Adrenal gland (tissue), 9 donors: ENCODE measurements at regions not wholly inside any gene's neighbourhood (a gene's known extent, or its start where the extent isn't known, plus 50 kb on each side); places are given as distances from the start of the nearest gene placed in this dataset.
"Not testable (repeated sequence)": the region's sequence is repeated elsewhere in the genome, so short reads cannot be mapped to it uniquely, and the experiment has no call there.

Source experiments
- DNase-seq, 7 donors: peaks; one replicate each; pipeline ENCODE4 v3.0.0-alpha.2; 2019 to 2020
- H3K27ac ChIP-seq, 5 donors: fragments of 200-600 bp; sonication (generic) in 4 of 5; 1 replicate in 3 of 5; 2 replicates in 2 of 5; pipeline versions ENCODE4 v1.5.1 to v1.8.0; 2016 to 2020; ENCODE audit warnings: mild to moderate bottlenecking in 1 of 5
- H3K27me3 ChIP-seq: fragments of 200-600 bp; 2 replicates; pipeline ENCODE4 v1.8.0; 2021
- H3K36me3 ChIP-seq, 2 donors: fragments of 200-600 bp; replicated peaks in 1 of 2; 1 replicate in 1 of 2; 2 replicates in 1 of 2; pipeline versions ENCODE4 v1.5.1 to v1.8.0; 2018 to 2022
- H3K4me1 ChIP-seq, 2 donors: fragments of 200-600 bp; replicated peaks in 1 of 2; 1 replicate in 1 of 2; 2 replicates in 1 of 2; pipeline versions ENCODE4 v1.5.1 to v1.8.0; 2018 to 2021
- H3K4me3 ChIP-seq, 4 donors: fragments of 200-600 bp; sonication (generic) in 3 of 4; one replicate each; pipeline ENCODE4 v1.5.1; 2016 to 2018
- H3K9me3 ChIP-seq, 3 donors: fragments of 200-600 bp; sonication (generic) in 1 of 3; replicated peaks in 1 of 3; 1 replicate in 2 of 3; 2 replicates in 1 of 3; pipeline versions ENCODE4 v1.5.1 to v1.8.0; 2016 to 2021
- CTCF ChIP-seq, 6 experiments: fragments of 450-650 bp in 4 of 6; fragments of 200-600 bp in 2 of 6; sonication (generic) in 1 of 6; IDR thresholded peaks; 1 replicate in 5 of 6; 2 replicates in 1 of 6; pipeline versions ENCODE4 v1.5.1 to v1.8.0; 2016 to 2021; ENCODE audit warnings: antibody characterized with exemption in 6 of 6, mild to moderate bottlenecking in 2 of 6, moderate library complexity in 1 of 6
- POLR2A ChIP-seq, 2 donors: fragments of 450-650 bp; IDR thresholded peaks; one replicate each; pipeline ENCODE4 v1.6.1; 2017; ENCODE audit warnings: antibody characterized with exemption in 2 of 2, mild to moderate bottlenecking in 2 of 2, moderate library complexity in 1 of 2
- WGBS, 4 donors: extraction: QIAGEN DNeasy Blood & Tissue Kit in 2 of 4; methylation state at CpG; one replicate each; pipeline versions ENCODE4 v1.1.5 to v1.1.7; 2013 to 2017; 5-methylcytosine and 5-hydroxymethylcytosine counted together
- intact Hi-C, 2 donors: fragments of 100-400 bp; cut with DNase I; formaldehyde crosslinking; loops; one replicate each; pipeline versions ENCODE4 v1.14.1 to v1.15.0; 2022 to 2023
- donor health status: healthy with polysubstance abuse.
- donor health status: Bipolar disorder and iron deficiency.
- donor health status: DM: yes; HTN: yes; CAD: no.
- donor health status: DM: no; HTN: no; CAD: no.
- donor health status: DM: no; HTN: no; CAD: no.

- DNase-seq: no peak
- Histone ChIP-seq H3K9me3 (no peaks in the 10 kb centered on the region), H3K27me3 (no peaks in the 10 kb centered on the region), H3K4me3 (no peak overlapping the region), H3K27ac (no peak overlapping the region), H3K4me1 (no peaks in the 10 kb centered on the region), H3K36me3 (no peaks in the 10 kb centered on the region)
- WGBS, 4 donors: 58 to 67% (median 65%) methylated on average over 3 of the region's 3 CpGs
- TF ChIP-seq POLR2A (IDR thresholded peaks at IDR 0.05) (no peak), CTCF (IDR thresholded peaks at IDR 0.05) (no peak)
- intact Hi-C loops: no loop called here
Observed at GRCh38 chr11:89545691-89546090, 54.5 kb upstream of the NOX4 start.

GRCh38 chr11:89555781-89556180 is 64.6 kb upstream of the NOX4 start:
- intact Hi-C loops: not testable (repeated sequence)

GRCh38 chr11:89556731-89557707 is 65.8 kb upstream of the NOX4 start:
- H3K27ac ChIP-seq, intact Hi-C loops: not testable (repeated sequence)
- 31 to 50% (median 33%) methylated on average over 3 of the region's 3 CpGs for WGBS, 4 donors

More at GRCh38 chr11:89555781-89556180, 64.6 kb upstream of the NOX4 start:
- not testable (repeated sequence) for DNase-seq, H3K4me1 ChIP-seq, H3K36me3 ChIP-seq, H3K27me3 ChIP-seq, H3K4me3 ChIP-seq, H3K9me3 ChIP-seq, H3K27ac ChIP-seq
- WGBS, 4 donors: 58 to 83% (median 73%) methylated on average over 1 of the region's 1 CpG

GRCh38 chr11:89560598-89560997 is 69.4 kb upstream of the NOX4 start:
- H3K9me3 ChIP-seq, H3K4me1 ChIP-seq, H3K4me3 ChIP-seq, H3K27me3 ChIP-seq, DNase-seq, H3K27ac ChIP-seq, H3K36me3 ChIP-seq, intact Hi-C loops: not testable (repeated sequence)
- 51 to 62% (median 55%) methylated on average over 3 of the region's 3 CpGs for WGBS, 4 donors

More at GRCh38 chr11:89556731-89557707, 65.8 kb upstream of the NOX4 start:
- DNase-seq, H3K4me1 ChIP-seq, H3K9me3 ChIP-seq, H3K36me3 ChIP-seq, H3K27me3 ChIP-seq, H3K4me3 ChIP-seq: not testable (repeated sequence)

- intact Hi-C loops, H3K27me3 ChIP-seq, H3K27ac ChIP-seq, H3K4me3 ChIP-seq, H3K36me3 ChIP-seq, H3K4me1 ChIP-seq, DNase-seq, H3K9me3 ChIP-seq: not testable (repeated sequence)
- WGBS, 4 donors: 81 to 98% (median 92%) methylated on average over 2 of the region's 2 CpGs
Observed at GRCh38 chr11:89562731-89563130, 71.6 kb upstream of the NOX4 start.

- H3K27ac ChIP-seq: no peak overlapping the region
- no peak for TF ChIP-seq POLR2A (IDR thresholded peaks at IDR 0.05)
- TF ChIP-seq CTCF (IDR thresholded peaks at IDR 0.05): no peak
- no peaks in the 10 kb centered on the region for H3K27me3 ChIP-seq
- no peak for DNase-seq
- H3K4me3 ChIP-seq: no peak overlapping the region
- no peaks in the 10 kb centered on the region for H3K4me1 ChIP-seq
- H3K36me3 ChIP-seq: no peaks in the 10 kb centered on the region
- no peaks in the 10 kb centered on the region for H3K9me3 ChIP-seq
- intact Hi-C loops: no loop called here
- 78 to 94% (median 82%) methylated on average over 2 to 4 of the region's 4 CpGs for WGBS, 4 donors
Observed at GRCh38 chr11:89566972-89567371, 75.8 kb upstream of the NOX4 start.

GRCh38 chr11:89569387-89569786 is 78.2 kb upstream of the NOX4 start:
- WGBS, 4 donors: 65 to 83% (median 72%) methylated on average over 5 of the region's 5 CpGs
- H3K27me3 ChIP-seq, H3K4me3 ChIP-seq, H3K4me1 ChIP-seq, intact Hi-C loops, DNase-seq, H3K27ac ChIP-seq, H3K9me3 ChIP-seq, H3K36me3 ChIP-seq: not testable (repeated sequence)

GRCh38 chr11:89571706-89572105 is 80.5 kb upstream of the NOX4 start:
- H3K9me3 ChIP-seq, H3K27ac ChIP-seq, intact Hi-C loops, DNase-seq, H3K4me3 ChIP-seq, H3K36me3 ChIP-seq, H3K4me1 ChIP-seq, H3K27me3 ChIP-seq: not testable (repeated sequence)
- whole genome bisulfite sequencing, 4 donors: 69 to 86% (median 77%) methylated on average over 2 of the region's 2 CpGs

- H3K27ac ChIP-seq, H3K27me3 ChIP-seq, intact Hi-C loops, H3K4me3 ChIP-seq, H3K36me3 ChIP-seq, H3K9me3 ChIP-seq, DNase-seq, H3K4me1 ChIP-seq: not testable (repeated sequence)
Observed at GRCh38 chr11:89575846-89576245, 84.7 kb upstream of the NOX4 start.
